GM19455 (cell line): ENCODE measurements at regions not wholly inside any gene's neighbourhood (a gene's known extent, or its start where the extent isn't known, plus 50 kb on each side); places are given as distances from the start of the nearest gene placed in this dataset.
A peak's percentile ranks its signal among the peaks of the same experiment; 100 is the strongest.
"Not testable (repeated sequence)": the region's sequence is repeated elsewhere in the genome, so short reads cannot be mapped to it uniquely, and the experiment has no call there.

Experiments
- ATAC-seq: cut with Tn5 transposase; IDR thresholded peaks from one replicate; pipeline ENCODE4 v1.9.1; 2021; ENCODE audit not compliant: unreplicated experiment

GRCh38 chr9:1837453-1838084 lies 177.6 kb upstream of the SMARCA2 start:
- peak; percentile 75 for ATAC-seq

GRCh38 chr9:1839909-1840308 lies 175.2 kb upstream of the SMARCA2 start:
- ATAC-seq: no peak

- ATAC-seq: no peak
Observed at GRCh38 chr9:1845425-1845824, 169.7 kb upstream of the SMARCA2 start.

DNA sequence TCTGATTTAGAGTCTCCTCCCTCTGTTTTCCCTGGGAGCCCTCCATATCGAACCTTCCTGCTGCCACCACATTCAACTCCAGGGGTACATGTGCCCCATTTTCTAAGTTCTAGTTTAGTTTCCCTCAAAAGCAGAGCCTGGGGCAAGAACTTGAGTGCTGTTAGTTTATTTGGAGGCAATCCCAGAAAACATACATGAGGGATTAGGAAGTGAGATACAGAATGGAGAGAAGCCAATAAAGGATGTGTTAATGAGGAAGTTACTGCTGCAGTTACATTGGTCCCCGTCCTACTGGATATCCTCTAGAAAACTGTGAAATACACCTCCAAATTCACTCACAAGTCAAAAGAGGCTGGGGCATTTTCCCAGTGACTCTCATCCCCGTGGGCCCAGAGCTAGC lies 159.4 kb upstream of the SMARCA2 start:
- ATAC-seq: no peak

- no peak for ATAC-seq
Observed at GRCh38 chr9:1857808-1858207, 157.3 kb upstream of the SMARCA2 start.

- ATAC-seq: peak; percentile 86
Observed at GRCh38 chr9:1869843-1870242, 145.3 kb upstream of the SMARCA2 start.

GRCh38 chr9:1870915-1871314 lies 144.2 kb upstream of the SMARCA2 start:
- ATAC-seq: no peak

DNA sequence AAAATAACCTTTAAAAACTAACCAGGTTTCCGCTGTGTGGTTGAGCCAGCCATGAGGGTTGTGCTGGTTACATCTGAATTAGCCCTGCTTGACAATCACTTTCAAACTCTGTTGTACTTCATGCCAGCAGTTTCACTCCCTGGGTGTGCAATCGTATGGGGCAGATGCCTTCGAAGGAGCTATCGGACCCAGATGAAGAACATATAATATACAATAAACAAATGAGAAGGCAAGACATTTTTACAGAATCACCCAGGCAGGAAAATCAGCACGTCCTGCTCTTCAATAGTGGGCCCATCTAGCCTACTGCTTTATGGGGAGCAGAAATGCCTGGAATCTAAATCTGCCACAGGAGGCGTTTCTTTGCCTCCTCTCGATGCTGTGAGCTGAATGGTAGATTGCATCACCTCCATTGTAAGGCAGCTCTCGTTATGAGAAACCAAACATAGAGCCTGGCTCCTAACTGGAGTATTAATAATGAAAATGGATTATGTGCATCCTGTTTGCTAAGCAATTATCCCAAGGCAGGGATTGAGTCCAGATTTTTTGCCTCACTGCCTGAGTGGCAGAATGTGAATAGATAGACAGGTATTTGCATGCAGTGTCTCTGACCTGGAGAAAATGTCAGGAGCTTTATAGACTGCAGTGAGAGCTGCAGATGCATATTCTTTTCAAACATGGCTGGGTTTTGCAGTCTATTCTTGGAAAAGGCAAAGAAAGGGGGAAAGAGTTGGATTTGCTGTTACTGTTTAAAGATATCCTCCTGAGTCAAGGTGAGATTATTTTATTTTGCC lies 143.3 kb upstream of the SMARCA2 start:
- no peak for ATAC-seq

DNA sequence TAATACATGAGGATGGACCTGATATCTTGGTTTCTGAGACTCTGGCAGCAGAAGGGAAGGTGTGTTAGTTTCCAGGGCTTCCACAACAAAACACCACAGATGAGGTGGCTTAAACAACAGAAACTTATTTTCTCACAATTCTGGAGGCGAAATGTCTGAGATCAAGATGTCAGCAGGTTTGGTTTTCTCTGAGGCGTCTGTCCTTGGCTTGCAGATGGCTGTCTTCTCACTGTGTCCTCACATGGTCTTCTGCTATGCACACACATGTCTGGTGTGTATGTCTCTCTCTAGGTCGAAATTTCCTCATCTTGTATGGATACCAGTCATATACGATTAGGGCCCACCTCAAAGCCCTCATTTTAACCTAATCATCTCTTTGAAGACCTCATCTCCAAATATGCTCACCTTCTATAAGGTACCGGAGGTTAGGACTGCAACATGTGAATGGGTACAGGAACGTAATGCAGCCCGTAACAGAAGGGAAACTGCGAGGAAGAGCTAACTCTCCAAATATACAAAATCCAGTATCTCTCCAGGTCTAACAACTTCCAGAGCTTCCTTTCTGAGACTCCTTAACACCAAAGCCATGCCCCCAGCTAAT lies 139.8 kb upstream of the SMARCA2 start:
- peak; percentile 4 for ATAC-seq

DNA sequence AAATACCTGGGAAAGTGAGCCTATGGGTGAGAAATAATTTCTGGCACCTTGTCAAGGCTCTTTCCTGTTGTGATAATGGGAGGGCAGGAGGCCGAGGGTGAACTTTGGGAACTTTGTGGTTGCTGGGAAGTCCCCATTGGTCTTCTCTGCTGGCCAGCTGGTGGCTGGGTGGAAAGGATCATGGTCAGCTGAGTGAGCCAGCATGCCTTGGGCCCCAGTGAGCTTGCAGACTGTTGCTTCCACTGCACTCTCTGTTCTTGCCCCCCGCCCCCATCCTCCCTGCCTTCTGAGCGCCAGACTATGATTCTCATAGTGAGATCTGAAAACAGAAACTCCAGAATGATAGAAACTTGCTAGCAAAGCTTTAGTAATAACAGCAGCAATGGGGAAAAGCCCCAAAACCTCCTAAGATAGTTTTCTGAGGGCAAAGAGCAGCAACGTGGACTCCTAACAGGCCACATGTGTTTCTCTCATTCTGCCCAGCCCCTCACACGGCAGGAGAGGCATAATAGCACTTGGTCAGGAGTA lies 139.2 kb upstream of the SMARCA2 start:
- peak; percentile 66 for ATAC-seq

- ATAC-seq: no peak
Observed at GRCh38 chr9:1876891-1877496, 138.2 kb upstream of the SMARCA2 start.

DNA sequence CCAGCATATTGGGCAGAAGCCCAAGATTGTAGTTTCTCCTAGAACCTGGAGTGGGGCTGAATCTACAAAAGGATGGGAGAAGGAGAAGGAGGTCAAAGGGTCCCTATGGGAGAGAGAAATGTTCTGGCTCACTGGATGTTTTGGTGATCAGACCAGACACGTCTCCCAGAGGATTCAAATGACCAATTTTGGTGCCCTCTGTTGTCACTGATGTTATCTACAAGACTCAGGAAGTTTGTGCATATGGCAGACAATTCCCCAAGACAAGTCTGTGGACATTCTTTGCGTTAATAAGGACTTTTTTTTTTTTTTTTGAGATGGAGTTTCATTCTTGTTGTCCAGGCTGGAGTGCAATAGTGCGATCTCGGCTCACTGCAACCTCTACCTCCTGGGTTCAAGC lies 137.2 kb upstream of the SMARCA2 start:
- ATAC-seq: no peak

- ATAC-seq: no peak
Observed at GRCh38 chr9:1878811-1879210, 136.3 kb upstream of the SMARCA2 start.

- peak; percentile 44 for ATAC-seq
Observed at GRCh38 chr9:1879501-1879900, 135.6 kb upstream of the SMARCA2 start.

DNA sequence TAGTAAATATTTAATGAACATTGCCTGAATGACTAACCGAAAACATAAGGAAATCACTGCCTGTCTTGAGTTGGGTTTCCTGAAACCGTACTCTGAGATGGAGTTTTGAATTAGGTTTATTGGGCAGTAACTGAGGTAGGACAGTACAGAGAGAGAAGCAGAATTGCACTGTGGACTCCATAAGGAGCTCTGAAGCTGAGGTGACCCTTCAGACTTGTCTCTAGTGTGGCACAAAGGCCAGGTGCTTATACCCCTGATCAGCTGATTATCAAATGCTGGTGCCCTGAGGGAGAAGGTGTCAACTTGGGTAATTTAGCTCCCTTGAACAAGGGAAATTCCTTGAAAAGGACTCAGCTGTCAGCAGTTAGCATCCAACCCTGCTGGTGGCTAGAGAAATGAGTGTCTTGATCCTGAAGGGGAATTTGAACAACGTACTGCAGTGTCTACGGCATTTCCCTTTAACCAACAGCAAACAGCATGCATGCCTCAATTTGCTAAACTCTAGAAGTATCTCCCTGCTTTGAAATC lies 135.0 kb upstream of the SMARCA2 start:
- no peak for ATAC-seq

- no peak for ATAC-seq
Observed at GRCh38 chr9:1881708-1882295, 133.3 kb upstream of the SMARCA2 start.

DNA sequence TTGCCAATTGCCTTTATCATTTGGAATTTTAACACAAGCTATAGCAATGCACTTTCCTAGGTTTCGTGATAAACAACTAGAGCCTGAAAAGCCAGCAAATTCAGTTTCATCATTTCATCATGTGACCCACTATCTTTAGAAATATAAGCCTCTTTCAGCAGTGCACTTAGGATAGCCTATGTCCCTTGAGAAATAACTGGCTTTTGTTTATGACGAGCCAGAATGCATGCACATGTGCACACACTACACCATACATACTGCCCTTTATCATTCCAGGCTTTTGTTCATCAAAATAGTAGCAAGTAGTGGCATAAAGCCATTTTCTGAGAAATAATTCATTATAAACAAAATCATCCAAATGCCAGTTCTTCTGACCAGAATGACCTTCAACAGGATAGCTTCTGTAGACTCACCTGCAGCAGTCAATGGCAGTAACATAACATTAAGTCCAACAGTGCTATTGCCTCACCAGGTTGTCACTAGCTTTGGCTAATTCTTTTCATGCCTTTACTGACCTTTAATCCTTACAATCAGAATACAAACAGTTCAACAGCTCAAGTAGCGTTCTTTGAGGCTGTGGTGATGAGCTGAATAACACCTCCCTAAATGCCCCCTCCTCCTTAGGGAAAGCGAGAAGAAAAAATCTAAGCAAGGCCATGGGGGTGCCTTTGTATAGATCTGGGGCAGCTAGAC lies 132.3 kb upstream of the SMARCA2 start:
- ATAC-seq: no peak

GRCh38 chr9:1890201-1890600 lies 124.9 kb upstream of the SMARCA2 start:
- no peak for ATAC-seq

DNA sequence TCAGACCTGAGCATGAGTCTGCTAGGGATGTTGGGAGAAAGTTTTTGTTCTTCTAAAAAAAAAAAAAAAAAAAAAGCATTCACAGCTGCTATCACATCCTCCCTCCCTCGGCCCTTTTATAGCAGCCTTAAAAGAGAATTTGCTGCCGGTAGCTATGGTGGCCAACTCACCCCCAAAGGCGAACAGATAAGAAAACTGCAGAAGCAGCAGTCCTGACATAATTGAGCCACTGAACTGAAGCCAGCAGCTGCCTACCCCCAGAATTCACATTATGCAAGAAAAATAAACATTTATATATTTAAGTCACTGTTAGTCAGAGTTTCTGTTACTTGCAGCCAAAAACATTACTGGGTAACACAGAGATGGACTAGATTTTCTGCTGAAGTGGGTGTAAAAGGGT lies 124.3 kb upstream of the SMARCA2 start:
- no peak for ATAC-seq

DNA sequence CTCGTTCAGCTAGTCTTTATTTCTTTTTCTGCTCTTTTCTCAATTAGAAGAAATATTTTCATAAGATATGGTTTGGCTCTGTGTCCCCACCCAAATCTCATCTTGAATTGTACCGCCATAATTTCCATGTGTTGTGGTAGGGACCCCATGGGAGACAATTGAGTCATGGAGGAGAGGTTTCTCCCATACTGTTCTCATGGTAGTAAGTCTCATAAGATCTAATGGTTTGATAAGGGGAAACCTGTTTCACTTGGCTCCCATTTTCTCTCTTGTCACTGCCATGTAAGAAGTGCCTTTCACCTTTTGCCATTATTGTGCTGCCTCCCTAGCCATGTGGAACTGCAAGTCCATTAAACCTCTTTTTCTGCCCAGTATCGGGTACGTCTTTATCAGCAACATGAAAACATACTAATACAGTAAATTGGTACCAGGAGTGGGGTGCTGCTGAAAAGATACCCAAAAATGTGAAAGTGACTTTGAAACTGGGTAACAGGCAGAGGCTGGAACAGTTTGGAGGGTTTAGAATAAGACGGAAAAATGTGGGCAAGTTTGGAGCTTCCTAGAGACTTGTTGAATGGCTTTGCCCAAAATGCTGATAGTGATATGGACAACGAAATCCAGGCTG lies 112.0 kb upstream of the SMARCA2 start:
- ATAC-seq: not testable (repeated sequence)
